Ishikawa (cell line): ENCODE measurements at regions not wholly inside any gene's neighbourhood (a gene's known extent, or its start where the extent isn't known, plus 50 kb on each side); places are given as distances from the start of the nearest gene placed in this dataset.

Experiments
- CREB1 ChIP-seq: IDR thresholded peaks from 2 replicates; pipeline ENCODE4 v1.6.1; 2012; ENCODE audit warnings: low read depth
- RAD21 ChIP-seq: IDR thresholded peaks from 2 replicates; pipeline ENCODE4 v1.6.1; 2012; ENCODE audit warnings: low read depth
- REST ChIP-seq: IDR thresholded peaks from 2 replicates; pipeline ENCODE4 v1.6.1; 2012; ENCODE audit warnings: low read depth, mild to moderate bottlenecking
- TAF1 ChIP-seq: IDR thresholded peaks from 2 replicates; pipeline ENCODE4 v1.6.1; 2012; ENCODE audit warnings: low read depth, mild to moderate bottlenecking
- TEAD4 ChIP-seq: IDR thresholded peaks from 2 replicates; pipeline ENCODE4 v1.6.1; 2012
- YY1 ChIP-seq: IDR thresholded peaks from 2 replicates; pipeline ENCODE4 v1.6.1; 2012; ENCODE audit warnings: low read depth
- TF ChIP-seq, protein P1 (sequence below): IDR thresholded peaks from 2 replicates; pipeline ENCODE4 v1.6.1; 2012

- TF ChIP-seq YY1, result no peak
- TF ChIP-seq, protein P1, sequence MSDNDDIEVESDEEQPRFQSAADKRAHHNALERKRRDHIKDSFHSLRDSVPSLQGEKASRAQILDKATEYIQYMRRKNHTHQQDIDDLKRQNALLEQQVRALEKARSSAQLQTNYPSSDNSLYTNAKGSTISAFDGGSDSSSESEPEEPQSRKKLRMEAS, result no peak
- TF ChIP-seq TAF1, result no peak
- TF ChIP-seq TEAD4, result no peak
- TF ChIP-seq CREB1, result no peak
- no peak for TF ChIP-seq REST
- no peak for TF ChIP-seq RAD21
Measured at GRCh38 chr13:44874176-44874575, 115.1 kb downstream of the NUFIP1 start.
